Testis (tissue), 2 donors: ENCODE measurements at regions not wholly inside any gene's neighbourhood (a gene's known extent, or its start where the extent isn't known, plus 50 kb on each side); places are given as distances from the start of the nearest gene placed in this dataset.

ENCODE experiments used
- CTCF ChIP-seq, 3 experiments: fragments of 450-650 bp in 2 of 3; fragments of 200-600 bp in 1 of 3; sonication (generic) in 1 of 3; IDR thresholded peaks; one replicate each; pipeline ENCODE4 v1.5.1; 2016 to 2019; ENCODE audit warnings: antibody characterized with exemption in 3 of 3, mild to moderate bottlenecking in 2 of 3, moderate library complexity in 1 of 3
- POLR2A ChIP-seq: fragments of 450-650 bp; IDR thresholded peaks from one replicate; pipeline ENCODE4 v1.6.1; 2017; ENCODE audit warnings: antibody characterized with exemption, mild to moderate bottlenecking, moderate library complexity

GRCh38 chr19:28291874-28292273, 921.1 kb downstream of the UQCRFS1 start:
- no peak for TF ChIP-seq CTCF (IDR thresholded peaks at IDR 0.05)
- no peak for TF ChIP-seq POLR2A
